GM12892 (cell line): ENCODE measurements at regions not wholly inside any gene's neighbourhood (a gene's known extent, or its start where the extent isn't known, plus 50 kb on each side); places are given as distances from the start of the nearest gene placed in this dataset.

ENCODE experiments used
- POLR2A ChIP-seq: IDR thresholded peaks from 2 replicates; pipeline ENCODE4 v1.6.1; 2011; ENCODE audit warnings: low read depth, low read length, control low read depth
- TAF1 ChIP-seq: IDR thresholded peaks from 2 replicates; pipeline ENCODE4 v1.6.1; 2011; ENCODE audit warnings: low read depth, mild to moderate bottlenecking, control low read depth, low read length, borderline replicate concordance

DNA sequence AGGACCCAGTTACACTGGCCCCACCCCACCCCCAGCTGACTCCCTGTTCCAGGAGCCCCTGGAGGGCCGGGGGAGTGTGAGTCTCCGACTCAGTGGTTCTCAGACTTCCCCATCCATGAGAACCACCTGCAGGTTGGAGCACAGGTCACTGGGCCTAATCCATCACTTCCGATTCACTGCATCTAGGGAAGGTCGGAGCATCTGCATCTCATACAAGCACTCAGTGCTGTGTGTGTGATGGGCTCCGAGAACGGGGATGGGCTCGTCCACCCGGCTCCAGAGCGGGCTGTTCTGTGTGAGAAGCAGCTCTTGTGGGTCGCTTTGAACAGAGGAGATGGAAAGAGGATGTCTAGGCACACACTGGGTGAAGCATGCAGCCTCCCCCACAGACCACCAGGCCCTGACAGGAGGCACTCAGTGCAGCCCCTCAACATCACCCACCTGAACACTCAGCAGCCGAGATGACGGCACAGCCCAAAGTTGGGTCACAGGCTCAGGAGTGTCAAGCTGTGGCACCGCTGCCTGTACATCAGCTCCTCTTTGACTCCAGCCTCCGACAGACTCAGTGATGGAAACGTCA lies 541.4 kb downstream of the BRD1 start:
- no peak for TF ChIP-seq TAF1
- TF ChIP-seq POLR2A: no peak
